Natural killer cell (primary cell): ENCODE measurements at regions not wholly inside any gene's neighbourhood (a gene's known extent, or its start where the extent isn't known, plus 50 kb on each side); places are given as distances from the start of the nearest gene placed in this dataset.

ENCODE experiments used
- ATAC-seq, 3 donors: fragments of 150-1000 bp in 2 of 3; fragments of 200-7000 bp in 1 of 3; cut with Tn5 transposase; 1 replicate in 1 of 3; 2 replicates in 2 of 3; pipeline ENCODE4 v1.10.0; 2021; ENCODE audit warnings: mild to moderate bottlenecking in 2 of 3, moderate library complexity in 2 of 3
- DNase-seq, 2 donors: peaks; one replicate each; pipeline versions ENCODE4 v3.0.0 to v3.0.0-alpha.2; 2013 to 2021; ENCODE audit warnings: mixed read lengths in 1 of 2
- H3K27ac ChIP-seq: one replicate; pipeline ENCODE4 v1.5.1; 2013; ENCODE audit warnings: mild to moderate bottlenecking, low read length
- H3K27me3 ChIP-seq: one replicate; pipeline ENCODE4 v1.6.1; 2013; ENCODE audit warnings: low read length; ENCODE audit not compliant: control insufficient read depth, insufficient read depth
- H3K36me3 ChIP-seq: one replicate; pipeline ENCODE4 v1.6.1; 2013; ENCODE audit warnings: low read length; ENCODE audit not compliant: control insufficient read depth, insufficient read depth
- H3K4me1 ChIP-seq: one replicate; pipeline ENCODE4 v1.6.1; 2013; ENCODE audit warnings: low read length; ENCODE audit not compliant: control insufficient read depth, insufficient read depth
- H3K4me3 ChIP-seq: one replicate; pipeline ENCODE4 v1.5.1; 2013; ENCODE audit warnings: low read length
- H3K9me3 ChIP-seq: one replicate; pipeline ENCODE4 v1.6.1; 2013; ENCODE audit warnings: low read length; ENCODE audit not compliant: control insufficient read depth, insufficient read depth
- H3K27ac Mint-ChIP-seq, 2 donors: one replicate each; pipeline ENCODE4 v1.8.0; 2022; ENCODE audit warnings: mild to moderate bottlenecking in 2 of 2, mixed read lengths in 2 of 2, moderate library complexity in 1 of 2
- H3K27me3 Mint-ChIP-seq, 2 donors: one replicate each; pipeline ENCODE4 v1.8.0; 2022; ENCODE audit warnings: low read depth in 2 of 2, mixed read lengths in 2 of 2
- H3K36me3 Mint-ChIP-seq: one replicate; pipeline ENCODE4 v1.8.0; 2022; ENCODE audit warnings: mixed read lengths
- H3K4me1 Mint-ChIP-seq, 2 donors: one replicate each; pipeline ENCODE4 v1.8.0; 2022; ENCODE audit warnings: mixed read lengths in 2 of 2
- H3K4me3 Mint-ChIP-seq: one replicate; pipeline ENCODE4 v1.8.0; 2022; ENCODE audit warnings: mild to moderate bottlenecking, moderate library complexity, mixed read lengths
- H3K9me3 Mint-ChIP-seq, 2 donors: one replicate each; pipeline ENCODE4 v1.8.0; 2022; ENCODE audit warnings: mixed read lengths in 2 of 2
- CTCF ChIP-seq: fragments of 200-600 bp; IDR thresholded peaks from one replicate; pipeline ENCODE4 v1.8.0; 2022; ENCODE audit warnings: antibody characterized with exemption
- WGBS: methylation state at CpG from one replicate; pipeline ENCODE4 v1.1.7; 2013; ENCODE audit warnings: missing lambda C conversion rate; ENCODE audit not compliant: insufficient coverage; 5-methylcytosine and 5-hydroxymethylcytosine counted together
- intact Hi-C: fragments of 100-400 bp; cut with micrococcal nuclease; formaldehyde crosslinking; loops from one replicate; pipeline ENCODE4 v1.14.2; 2022

DNA sequence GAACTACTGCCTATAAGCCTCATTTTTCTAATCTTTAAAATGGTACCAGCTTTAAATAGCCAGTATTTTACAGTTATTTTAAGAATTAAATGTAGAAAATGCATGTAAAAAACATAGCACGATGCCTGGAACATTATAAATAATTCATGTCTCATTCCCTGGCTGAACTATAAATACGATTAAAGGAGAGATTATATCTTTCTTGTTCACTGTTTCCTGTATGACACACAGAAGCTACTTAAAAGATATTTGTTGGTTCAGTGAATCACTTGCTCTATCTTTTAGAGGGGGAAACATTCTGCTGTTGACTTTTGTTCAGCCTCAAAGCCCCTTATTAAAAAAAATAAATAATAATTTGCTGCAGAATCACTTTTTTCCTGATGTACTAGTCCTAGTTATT is 406.9 kb downstream of the LRFN5 start:
- Histone ChIP-seq H3K27ac (no peak overlapping the region), H3K9me3 (no peaks in the 10 kb centered on the region), H3K4me3 (no peak overlapping the region), H3K4me1 (no peaks in the 10 kb centered on the region), H3K27me3 (no peaks in the 10 kb centered on the region), H3K36me3 (no peaks in the 10 kb centered on the region)
- no peak for TF ChIP-seq CTCF
- WGBS: no CpG with 5 or more reads among the region's 2 CpGs
- intact Hi-C loops: no loop called here
- no peak for DNase-seq
- no peaks in the 10 kb centered on the region for H3K4me1 Mint-ChIP-seq
- no peak for ATAC-seq
- H3K27ac Mint-ChIP-seq: no peak overlapping the region
- no peak overlapping the region for H3K4me3 Mint-ChIP-seq
- H3K27me3 Mint-ChIP-seq: no peaks in the 10 kb centered on the region
- H3K9me3 Mint-ChIP-seq: peaks cover 17 to 22% of the 10 kb centered on the region in 2 donors
- H3K36me3 Mint-ChIP-seq: peaks cover 17% of the 10 kb centered on the region

DNA sequence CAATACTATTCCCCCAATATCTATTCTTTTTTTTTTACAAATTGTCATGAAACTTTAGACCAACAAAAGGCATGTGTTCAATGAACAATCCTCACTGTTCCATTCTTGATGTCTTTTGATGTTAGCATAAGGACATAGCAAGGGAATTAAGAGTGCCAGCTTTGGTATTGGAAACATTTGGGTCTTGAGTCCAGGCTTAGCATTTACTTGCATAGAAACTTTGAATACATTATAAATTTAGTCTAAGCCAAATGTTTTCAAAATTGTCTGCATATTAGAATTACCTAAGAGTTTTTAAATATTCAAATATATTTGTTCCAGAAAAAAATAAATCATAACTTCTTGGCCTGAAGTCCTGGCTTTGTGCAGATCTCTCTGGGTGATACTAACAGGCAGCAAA is 406.5 kb downstream of the LRFN5 start:
- Mint-ChIP-seq H3K4me1 (no peaks in the 10 kb centered on the region), H3K27me3 (no peaks in the 10 kb centered on the region), H3K9me3 (peaks cover 17 to 24% of the 10 kb centered on the region in 2 donors), H3K36me3 (peaks cover 17% of the 10 kb centered on the region), H3K27ac (no peak overlapping the region), H3K4me3 (no peak overlapping the region)
- intact Hi-C loops: no loop called here
- TF ChIP-seq CTCF: no peak
- Histone ChIP-seq H3K4me3 (no peak overlapping the region), H3K36me3 (no peaks in the 10 kb centered on the region), H3K27me3 (no peaks in the 10 kb centered on the region), H3K9me3 (no peaks in the 10 kb centered on the region), H3K4me1 (no peaks in the 10 kb centered on the region), H3K27ac (no peak overlapping the region)
- DNase-seq (no peak), ATAC-seq (no peak)

- no peak for ATAC-seq
- Mint-ChIP-seq H3K36me3 (peaks cover 11% of the 10 kb centered on the region), H3K27ac (no peak overlapping the region), H3K9me3 (peaks cover 12 to 17% of the 10 kb centered on the region in 2 donors), H3K4me3 (no peak overlapping the region), H3K27me3 (no peaks in the 10 kb centered on the region), H3K4me1 (no peaks in the 10 kb centered on the region)
- WGBS: no CpG with 5 or more reads among the region's 1 CpG
- DNase-seq: no peak
- no peaks in the 10 kb centered on the region for H3K36me3 ChIP-seq
- no peak overlapping the region for H3K4me3 ChIP-seq
- no peaks in the 10 kb centered on the region for H3K9me3 ChIP-seq
- TF ChIP-seq CTCF: no peak
- no peak overlapping the region for H3K27ac ChIP-seq
- H3K27me3 ChIP-seq: no peaks in the 10 kb centered on the region
- intact Hi-C loops: no loop called here
- H3K4me1 ChIP-seq: no peaks in the 10 kb centered on the region
Observed at GRCh38 chr14:42011221-42011620, 404.5 kb downstream of the LRFN5 start.

GRCh38 chr14:42004321-42004720 is 397.6 kb downstream of the LRFN5 start:
- H3K4me1 ChIP-seq: no peaks in the 10 kb centered on the region
- no CpG with 5 or more reads among the region's 1 CpG for WGBS
- no peak for TF ChIP-seq CTCF
- no peak for DNase-seq
- no peaks in the 10 kb centered on the region for H3K27me3 ChIP-seq
- no peak overlapping the region for H3K27ac ChIP-seq
- Mint-ChIP-seq H3K27ac (no peak overlapping the region), H3K36me3 (no peaks in the 10 kb centered on the region), H3K4me1 (no peaks in the 10 kb centered on the region), H3K9me3 (peaks cover 3 to 5% of the 10 kb centered on the region in 2 donors), H3K27me3 (no peaks in the 10 kb centered on the region), H3K4me3 (no peak overlapping the region)
- no peaks in the 10 kb centered on the region for H3K36me3 ChIP-seq
- H3K4me3 ChIP-seq: no peak overlapping the region
- H3K9me3 ChIP-seq: no peaks in the 10 kb centered on the region
- ATAC-seq: no peak
- intact Hi-C loops: no loop called here
